GM12878 (cell line): ENCODE measurements at regions not wholly inside any gene's neighbourhood (a gene's known extent, or its start where the extent isn't known, plus 50 kb on each side); places are given as distances from the start of the nearest gene placed in this dataset.

Experiments
- ATAC-seq: fragments of 200-7000 bp; cut with Tn5 transposase; 3 replicates; pipeline ENCODE4 v1.9.1; 2020; ENCODE audit warnings: mild to moderate bottlenecking, moderate library complexity
- BruUV-seq: library from RNA; stranded (reverse); fragments of 400-500 nt; replicated peaks from 2 replicates; lab custom pipeline; 2021; lab: Mats Ljungman, UMichigan
- CTCF ChIA-PET: fragments of 300-600 bp; sonication (Branson Sonifier 250); formaldehyde crosslinking; extraction: SDS; loops from one replicate; lab custom pipeline; 2021; ENCODE audit warnings: inconsistent platforms; lab: Yijun Ruan, JAX
- POLR2A ChIA-PET: fragments of 350-600 bp; formaldehyde crosslinking; extraction: SDS; loops from one replicate; lab custom pipeline; 2021; ENCODE audit warnings: inconsistent platforms; lab: Charles Lee
- RAD21 ChIA-PET: fragments of 300-600 bp; sonication (Branson Sonifier 250); formaldehyde crosslinking; loops from one replicate; lab custom pipeline; 2023; ENCODE audit warnings: antibody characterized with exemption; ENCODE audit not compliant: unreplicated experiment; lab: Charles Lee
- SMC1A ChIA-PET: fragments of 300-600 bp; sonication (Branson Sonifier 250); formaldehyde crosslinking; loops from one replicate; lab custom pipeline; 2023; ENCODE audit not compliant: unreplicated experiment, uncharacterized antibody; lab: Charles Lee
- DNase-seq: peaks from one replicate; pipeline ENCODE4 v3.0.0-alpha.2; 2011; ENCODE audit warnings: low read depth, low spot score
- FAIRE-seq: peaks from 3 replicates; lab custom pipeline; 2011; peaks lifted over from hg19 to GRCh38; lab: Jason Lieb, UNC
- H2AFZ ChIP-seq: 2 replicates; pipeline ENCODE4 v1.6.0; 2011; ENCODE audit warnings: low read depth, low read length, control low read depth; ENCODE audit not compliant: control insufficient read depth
- H3K27ac ChIP-seq: 2 replicates; pipeline ENCODE4 v1.5.1; 2011; ENCODE audit warnings: control low read depth; ENCODE audit not compliant: control insufficient read depth, insufficient read depth
- H3K27me3 ChIP-seq, 2 experiments: replicated peaks in 1 of 2; 2 replicates each; pipeline versions ENCODE4 v1.6.0 to v1.6.1; 2011; ENCODE audit warnings: low read length in 1 of 2; ENCODE audit not compliant: control insufficient read depth in 2 of 2, insufficient read depth in 2 of 2
- H3K36me3 ChIP-seq, 2 experiments: 2 replicates each; pipeline ENCODE4 v1.5.1; 2011; ENCODE audit warnings: low read length in 1 of 2; ENCODE audit not compliant: control insufficient read depth in 2 of 2, insufficient read depth in 2 of 2
- H3K4me1 ChIP-seq: 2 replicates; pipeline ENCODE4 v1.6.1; 2011; ENCODE audit warnings: mild to moderate bottlenecking, low read length, moderate library complexity, mixed read lengths; ENCODE audit not compliant: control insufficient read depth, insufficient read depth
- H3K4me2 ChIP-seq: 2 replicates; pipeline ENCODE4 v1.6.0; 2011; ENCODE audit warnings: control low read depth; ENCODE audit not compliant: control insufficient read depth, insufficient read depth
- H3K4me3 ChIP-seq: fragments of 200-600 bp; sonication (generic); 2 replicates; pipeline ENCODE4 v1.5.1; 2016
- H3K79me2 ChIP-seq: 2 replicates; pipeline ENCODE4 v1.6.0; 2011; ENCODE audit warnings: low read length; ENCODE audit not compliant: control insufficient read depth, insufficient read depth
- H3K9ac ChIP-seq: 2 replicates; pipeline ENCODE4 v1.8.0; 2011; ENCODE audit warnings: low read length, control low read depth, mixed read lengths; ENCODE audit not compliant: control insufficient read depth, insufficient read depth
- H3K9me3 ChIP-seq: replicated peaks from 3 replicates; pipeline ENCODE4 v1.5.1; 2011; ENCODE audit warnings: mild to moderate bottlenecking, low read length; ENCODE audit not compliant: control insufficient read depth, insufficient read depth
- H4K20me1 ChIP-seq: 2 replicates; pipeline ENCODE4 v1.6.0; 2011; ENCODE audit not compliant: control insufficient read depth, insufficient read depth
- CREB1 ChIP-seq: IDR thresholded peaks from 2 replicates; pipeline ENCODE4 v1.6.1; 2012; ENCODE audit warnings: low read depth, mild to moderate bottlenecking, inconsistent platforms
- ETV6 ChIP-seq, 2 experiments: fragments of 450-650 bp in 1 of 2; IDR thresholded peaks in 1 of 2; conservative IDR thresholded peaks in 1 of 2; 2 replicates each; pipeline ENCODE4 v1.6.1; 2014; ENCODE audit warnings: antibody characterized with exemption in 1 of 2, borderline replicate concordance in 1 of 2, low read depth in 1 of 2, mild to moderate bottlenecking in 1 of 2, moderate library complexity in 1 of 2
- HDAC6 ChIP-seq: fragments of 200-600 bp; sonication (generic); IDR thresholded peaks from one replicate; pipeline ENCODE4 v1.8.0; 2017; ENCODE audit warnings: antibody characterized with exemption; ENCODE audit not compliant: unreplicated experiment
- RBBP5 ChIP-seq: fragments of 200-600 bp; sonication (generic); conservative IDR thresholded peaks from 2 replicates; pipeline ENCODE4 v1.6.1; 2016
- WGBS: methylation state at CpG from one replicate; pipeline ENCODE4 v1.1.6; 2016; ENCODE audit warnings: low lambda C conversion rate; ENCODE audit not compliant: insufficient replicate concordance, insufficient coverage; ENCODE audit errors: missing lambda C conversion rate; 5-methylcytosine and 5-hydroxymethylcytosine counted together
- in situ Hi-C: fragments of 300-500 bp; cut with MboI; formaldehyde crosslinking; loops from 9 replicates; pipeline ENCODE4 v1.14.3; 2018; ENCODE audit warnings: mixed read lengths
- intact Hi-C: fragments of 100-400 bp; cut with micrococcal nuclease; formaldehyde crosslinking; loops from one replicate; pipeline ENCODE4 v1.14.2; 2022; ENCODE audit not compliant: unreplicated experiment
- TF ChIP-seq, protein P1 (sequence below): fragments of 450-650 bp; IDR thresholded peaks from 2 replicates; pipeline ENCODE4 v1.6.1; 2016; ENCODE audit warnings: mild to moderate bottlenecking
- TF ChIP-seq, protein P2 (sequence below): IDR thresholded peaks from 2 replicates; pipeline ENCODE4 v1.6.1; 2012; ENCODE audit warnings: low read length, inconsistent platforms
- TF ChIP-seq, protein P3 (sequence below): fragments of 450-650 bp; IDR thresholded peaks from 2 replicates; pipeline ENCODE4 v1.6.1; 2017; ENCODE audit warnings: low read depth, mild to moderate bottlenecking, moderate library complexity

DNA sequence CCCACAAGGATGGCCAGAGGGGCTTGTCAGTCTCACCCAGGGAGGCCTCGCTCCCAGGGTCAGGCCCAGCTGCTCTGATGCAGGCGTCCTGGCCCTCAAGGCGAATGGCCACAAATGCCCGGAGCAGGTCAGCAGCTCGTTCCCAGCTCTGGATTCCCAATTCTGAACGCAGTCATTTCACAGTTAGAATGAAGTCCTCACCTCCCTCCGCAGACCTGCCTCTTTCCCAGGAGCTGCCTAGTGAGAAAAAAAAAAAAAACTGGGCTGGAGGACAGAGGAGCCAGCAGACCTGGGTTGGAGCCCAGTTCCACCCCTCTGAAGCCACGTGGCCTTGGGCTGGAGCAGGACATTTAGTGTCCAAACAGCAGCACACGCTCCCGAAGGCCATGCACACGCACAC, 62.2 kb upstream of the DIO3 start:
- ATAC-seq (no peak), DNase-seq (no peak)
- intact Hi-C loops: no loop called here
- no peaks in the 10 kb centered on the region for H3K4me1 ChIP-seq
- ChIA-PET SMC1A (no interaction called here), RAD21 (no interaction called here), CTCF (no interaction called here)
- H3K36me3 ChIP-seq: no peaks in the 10 kb centered on the region
- H3K27me3 ChIP-seq: no peaks in the 10 kb centered on the region; a peak in 2 of 4 replicates
- H4K20me1 ChIP-seq: no peaks in the 10 kb centered on the region
- in situ Hi-C loops: no loop called here
- no peak overlapping the region for H3K9ac ChIP-seq
- H3K9me3 ChIP-seq: no peaks in the 10 kb centered on the region
- H3K27ac ChIP-seq: no peak overlapping the region
- H3K79me2 ChIP-seq: no peaks in the 10 kb centered on the region
- no TSS peak for BruUV-seq
- TF ChIP-seq, protein P1, sequence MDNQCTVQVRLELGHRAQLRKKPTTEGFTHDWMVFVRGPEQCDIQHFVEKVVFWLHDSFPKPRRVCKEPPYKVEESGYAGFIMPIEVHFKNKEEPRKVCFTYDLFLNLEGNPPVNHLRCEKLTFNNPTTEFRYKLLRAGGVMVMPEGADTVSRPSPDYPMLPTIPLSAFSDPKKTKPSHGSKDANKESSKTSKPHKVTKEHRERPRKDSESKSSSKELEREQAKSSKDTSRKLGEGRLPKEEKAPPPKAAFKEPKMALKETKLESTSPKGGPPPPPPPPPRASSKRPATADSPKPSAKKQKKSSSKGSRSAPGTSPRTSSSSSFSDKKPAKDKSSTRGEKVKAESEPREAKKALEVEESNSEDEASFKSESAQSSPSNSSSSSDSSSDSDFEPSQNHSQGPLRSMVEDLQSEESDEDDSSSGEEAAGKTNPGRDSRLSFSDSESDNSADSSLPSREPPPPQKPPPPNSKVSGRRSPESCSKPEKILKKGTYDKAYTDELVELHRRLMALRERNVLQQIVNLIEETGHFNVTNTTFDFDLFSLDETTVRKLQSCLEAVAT: no peak
- TF ChIP-seq, protein P2, sequence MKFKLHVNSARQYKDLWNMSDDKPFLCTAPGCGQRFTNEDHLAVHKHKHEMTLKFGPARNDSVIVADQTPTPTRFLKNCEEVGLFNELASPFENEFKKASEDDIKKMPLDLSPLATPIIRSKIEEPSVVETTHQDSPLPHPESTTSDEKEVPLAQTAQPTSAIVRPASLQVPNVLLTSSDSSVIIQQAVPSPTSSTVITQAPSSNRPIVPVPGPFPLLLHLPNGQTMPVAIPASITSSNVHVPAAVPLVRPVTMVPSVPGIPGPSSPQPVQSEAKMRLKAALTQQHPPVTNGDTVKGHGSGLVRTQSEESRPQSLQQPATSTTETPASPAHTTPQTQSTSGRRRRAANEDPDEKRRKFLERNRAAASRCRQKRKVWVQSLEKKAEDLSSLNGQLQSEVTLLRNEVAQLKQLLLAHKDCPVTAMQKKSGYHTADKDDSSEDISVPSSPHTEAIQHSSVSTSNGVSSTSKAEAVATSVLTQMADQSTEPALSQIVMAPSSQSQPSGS: no peak
- TF ChIP-seq RBBP5 (no peak), CREB1 (no peak), HDAC6 (no peak), ETV6 (conservative IDR thresholded peaks at IDR 0.05 in 1 of 2, IDR thresholded peaks at IDR 0.05 in 1 of 2; ENCODE audit: borderline replicate concordance in 1 of 2, low read depth in 1 of 2) (no peak)
- TF ChIP-seq, protein P3, sequence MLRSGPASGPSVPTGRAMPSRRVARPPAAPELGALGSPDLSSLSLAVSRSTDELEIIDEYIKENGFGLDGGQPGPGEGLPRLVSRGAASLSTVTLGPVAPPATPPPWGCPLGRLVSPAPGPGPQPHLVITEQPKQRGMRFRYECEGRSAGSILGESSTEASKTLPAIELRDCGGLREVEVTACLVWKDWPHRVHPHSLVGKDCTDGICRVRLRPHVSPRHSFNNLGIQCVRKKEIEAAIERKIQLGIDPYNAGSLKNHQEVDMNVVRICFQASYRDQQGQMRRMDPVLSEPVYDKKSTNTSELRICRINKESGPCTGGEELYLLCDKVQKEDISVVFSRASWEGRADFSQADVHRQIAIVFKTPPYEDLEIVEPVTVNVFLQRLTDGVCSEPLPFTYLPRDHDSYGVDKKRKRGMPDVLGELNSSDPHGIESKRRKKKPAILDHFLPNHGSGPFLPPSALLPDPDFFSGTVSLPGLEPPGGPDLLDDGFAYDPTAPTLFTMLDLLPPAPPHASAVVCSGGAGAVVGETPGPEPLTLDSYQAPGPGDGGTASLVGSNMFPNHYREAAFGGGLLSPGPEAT: no peak
- TF ChIP-seq, all 136 proteins: peak for 0
- Histone ChIP-seq H3K4me2 (no peak overlapping the region), H2AFZ (no peak overlapping the region), H3K4me3 (no peak overlapping the region)
- POLR2A ChIA-PET: no interaction called here
- no peak for FAIRE-seq
- 34% methylated on average over 11 of the region's 11 CpGs for WGBS
